GM15510 (cell line): ENCODE measurements at regions not wholly inside any gene's neighbourhood (a gene's known extent, or its start where the extent isn't known, plus 50 kb on each side); places are given as distances from the start of the nearest gene placed in this dataset.

Experiments
- POLR2A ChIP-seq: IDR thresholded peaks from 3 replicates; pipeline ENCODE4 v1.6.1; 2011; ENCODE audit warnings: borderline replicate concordance; ENCODE audit not compliant: insufficient read length; ENCODE audit errors: extremely low read depth

GRCh38 chr7:112876877-112877276, 86.7 kb upstream of the TMEM168 start:
- TF ChIP-seq POLR2A: no peak

DNA sequence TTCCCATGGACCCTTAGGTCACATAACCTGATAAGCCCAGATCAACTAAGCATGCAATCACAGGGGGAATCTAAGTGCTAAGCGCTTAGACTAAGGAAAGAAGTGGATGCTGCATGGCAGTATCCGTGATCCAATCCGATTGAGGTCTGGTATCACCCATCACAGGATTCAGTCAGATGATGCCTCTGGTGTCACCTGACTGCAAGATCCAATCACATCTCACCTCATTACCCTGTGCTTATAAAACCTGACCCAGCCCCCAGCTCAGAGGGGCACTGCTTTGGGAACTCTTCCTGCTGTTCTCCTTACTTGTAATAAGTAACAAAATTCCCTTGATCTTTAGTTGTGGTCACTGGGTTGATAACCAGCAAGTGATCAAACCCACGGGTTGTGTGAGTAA, 84.7 kb upstream of the TMEM168 start:
- no peak for TF ChIP-seq POLR2A

DNA sequence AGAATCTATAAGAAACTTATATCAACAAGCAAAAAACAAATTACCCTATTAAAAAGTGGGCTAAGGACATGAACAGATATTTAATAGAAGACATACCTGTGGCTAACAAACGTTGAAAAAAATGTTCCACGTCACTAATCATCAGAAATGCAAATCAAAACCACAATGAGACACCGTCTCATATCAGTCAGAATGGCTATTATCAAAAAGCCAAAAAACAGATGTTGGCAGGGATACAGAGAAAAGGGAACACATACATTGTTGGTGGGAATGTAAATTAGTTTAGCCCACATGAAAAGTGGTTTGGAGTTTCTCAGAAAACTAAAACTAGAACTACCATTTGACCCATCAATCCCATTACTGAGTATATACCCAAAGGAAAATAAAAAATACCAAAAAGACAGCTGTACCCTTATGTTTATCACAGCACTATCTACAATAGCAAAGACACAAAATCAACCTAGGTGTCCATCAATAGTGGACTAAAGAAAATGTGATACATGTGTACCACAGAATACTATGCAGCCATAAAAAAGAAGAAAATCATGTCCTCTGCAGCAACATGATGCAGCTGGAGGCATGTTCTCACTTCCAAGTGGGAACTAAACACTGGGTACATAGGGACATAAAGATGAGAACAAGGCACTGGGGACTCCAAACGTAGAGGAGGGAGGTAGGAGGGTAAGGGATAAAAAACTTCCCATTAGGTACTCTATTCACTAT, 83.8 kb upstream of the TMEM168 start:
- TF ChIP-seq POLR2A: no peak

DNA sequence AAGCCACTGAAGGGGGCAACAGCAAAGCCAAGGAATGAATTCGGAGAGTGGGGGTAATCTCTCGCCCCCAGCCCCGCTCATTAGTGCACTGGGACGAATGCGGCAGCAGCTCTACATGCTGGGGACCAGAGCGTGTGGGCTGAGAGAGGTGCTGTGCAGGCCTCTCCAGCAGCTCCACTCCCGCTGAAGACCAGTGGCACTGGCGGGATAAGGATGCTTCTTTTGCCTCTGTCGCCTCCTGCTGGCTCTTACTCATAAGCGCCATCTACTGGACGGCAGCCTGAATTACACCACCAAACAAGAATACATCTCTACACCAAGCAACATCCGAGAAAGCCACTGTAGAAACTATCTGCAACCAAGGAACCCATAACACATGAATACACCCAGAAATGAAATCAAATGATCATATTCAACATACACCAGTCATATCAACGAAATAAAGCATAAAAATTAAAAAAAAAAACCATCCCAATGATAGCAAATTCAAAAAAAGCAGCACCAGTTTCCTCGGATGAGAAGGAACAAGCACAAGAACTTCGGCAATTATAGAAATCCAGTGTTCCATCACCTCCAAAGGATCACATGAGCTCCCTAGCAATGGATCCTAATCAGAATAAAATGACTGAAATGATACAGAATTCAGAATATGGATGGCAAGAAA, 79.0 kb upstream of the TMEM168 start:
- TF ChIP-seq POLR2A: no peak

GRCh38 chr7:112868609-112869008, 78.4 kb upstream of the TMEM168 start:
- no peak for TF ChIP-seq POLR2A

DNA sequence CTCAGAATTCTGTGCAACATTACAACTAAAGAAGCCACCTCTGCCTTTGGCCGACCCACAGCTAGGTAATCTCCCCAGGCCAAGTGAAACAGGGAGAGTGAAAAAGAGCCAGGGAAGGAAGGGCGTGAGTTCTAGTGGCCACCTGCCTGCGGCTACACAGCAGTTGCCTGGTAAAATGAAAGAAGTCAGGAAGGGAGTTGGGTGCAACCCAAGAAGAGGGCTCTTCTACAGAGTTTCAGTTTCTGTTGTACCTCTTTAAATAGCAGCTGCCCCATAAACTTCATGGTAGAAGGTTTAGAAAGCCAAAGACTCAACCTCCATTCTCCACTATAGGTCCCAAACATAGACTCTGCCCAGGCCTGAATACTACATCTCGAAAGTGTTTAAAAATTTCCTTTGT, 76.2 kb upstream of the TMEM168 start:
- no peak for TF ChIP-seq POLR2A

DNA sequence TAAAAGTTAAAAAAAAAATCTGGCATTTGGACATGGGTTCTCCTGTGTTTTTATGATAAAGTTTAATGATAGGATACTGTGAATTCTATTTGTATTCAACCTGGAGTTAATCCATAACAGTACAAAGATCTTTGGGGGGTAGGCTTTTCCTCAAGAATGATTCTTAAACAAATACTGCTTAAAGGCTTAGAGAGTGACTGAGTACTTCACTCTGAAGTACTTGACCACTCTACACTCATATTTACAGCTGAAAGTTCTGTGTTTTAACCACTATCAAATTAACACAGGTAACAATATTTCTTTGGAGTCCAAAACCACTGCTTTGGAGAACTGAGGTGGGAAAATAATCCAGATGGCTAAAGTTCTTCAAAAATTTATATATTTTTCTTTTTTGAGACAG, 74.2 kb upstream of the TMEM168 start:
- no peak for TF ChIP-seq POLR2A

GRCh38 chr7:112858838-112859237, 68.6 kb upstream of the TMEM168 start:
- no peak for TF ChIP-seq POLR2A

GRCh38 chr7:112855227-112855626, 65.0 kb upstream of the TMEM168 start:
- no peak for TF ChIP-seq POLR2A

DNA sequence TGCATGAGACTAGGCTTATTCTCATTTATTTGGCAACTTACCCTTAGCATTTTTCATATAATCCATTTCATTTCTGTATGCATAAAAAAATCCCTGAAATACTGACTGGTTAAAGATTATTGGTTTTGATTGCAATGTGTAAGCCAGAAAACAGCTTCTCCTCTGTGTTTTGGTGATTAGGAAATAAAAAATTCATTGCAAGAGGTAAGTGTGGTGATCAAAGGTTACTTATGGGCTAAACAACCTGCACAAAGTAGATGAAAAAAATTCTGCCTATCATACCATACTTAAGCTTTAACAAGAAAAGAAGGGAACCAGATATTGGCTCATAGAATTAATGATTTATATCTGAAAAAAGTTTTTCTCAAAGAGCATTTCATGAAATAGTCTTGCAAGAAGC, 64.0 kb upstream of the TMEM168 start:
- TF ChIP-seq POLR2A: no peak

DNA sequence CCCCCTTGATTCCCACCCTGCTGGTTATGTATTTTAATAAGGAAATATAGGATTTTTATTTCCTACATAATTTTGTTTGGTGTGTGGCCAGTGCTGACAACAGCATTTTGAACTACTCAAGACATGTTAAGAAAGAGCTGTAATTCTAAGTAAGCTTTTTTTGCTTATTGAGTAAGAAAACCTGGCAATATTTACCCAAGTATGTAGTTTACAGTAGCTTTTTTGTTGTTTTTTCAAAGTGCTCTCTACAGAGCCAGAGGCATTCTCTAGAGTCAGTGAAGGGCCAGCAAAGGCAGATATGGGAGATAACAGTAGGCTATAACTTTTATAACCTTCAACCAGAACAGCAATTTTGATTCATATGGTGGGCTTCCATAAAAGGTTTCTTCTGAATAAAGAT, 63.2 kb upstream of the TMEM168 start:
- no peak for TF ChIP-seq POLR2A

DNA sequence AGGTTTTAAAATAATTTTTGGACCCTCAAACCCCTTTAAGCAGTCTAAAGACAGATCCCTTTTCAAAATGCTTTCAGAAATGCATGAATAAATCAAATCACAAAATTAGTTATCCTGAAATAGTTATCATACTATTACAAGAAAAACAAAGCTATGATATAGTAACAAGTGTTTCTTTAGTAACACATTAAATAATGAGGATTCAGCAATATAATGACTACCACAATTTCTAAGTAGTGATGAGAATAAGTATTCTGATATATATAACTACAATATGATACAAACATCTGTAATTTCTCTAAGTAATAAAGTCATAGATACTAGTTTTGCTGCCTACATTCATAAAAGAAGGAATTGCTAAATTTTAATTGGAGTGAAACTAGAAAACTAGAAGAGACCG, 53.0 kb upstream of the TMEM168 start:
- TF ChIP-seq POLR2A: no peak
